HG03457 (cell line): ENCODE measurements at regions not wholly inside any gene's neighbourhood (a gene's known extent, or its start where the extent isn't known, plus 50 kb on each side); places are given as distances from the start of the nearest gene placed in this dataset.

Source experiments
- ATAC-seq: cut with Tn5 transposase; IDR thresholded peaks from one replicate; pipeline ENCODE4 v1.9.1; 2021; ENCODE audit warnings: moderate number of reproducible peaks; ENCODE audit not compliant: unreplicated experiment

GRCh38 chr5:4101189-4101588 is 505.6 kb downstream of the IRX1 start:
- no peak for ATAC-seq

GRCh38 chr5:4104831-4105597 is 509.4 kb downstream of the IRX1 start:
- no peak for ATAC-seq

- no peak for ATAC-seq
Measured at GRCh38 chr5:4108690-4109089, 513.1 kb downstream of the IRX1 start.

- ATAC-seq = no peak
Measured at GRCh38 chr5:4113426-4113825, 517.8 kb downstream of the IRX1 start.

- no peak for ATAC-seq
Measured at GRCh38 chr5:4113905-4114304, 518.3 kb downstream of the IRX1 start.

GRCh38 chr5:4114452-4114851 is 518.8 kb downstream of the IRX1 start:
- ATAC-seq = no peak

- no peak for ATAC-seq
Measured at GRCh38 chr5:4116834-4117233, 521.2 kb downstream of the IRX1 start.

GRCh38 chr5:4124221-4124970 is 528.8 kb downstream of the IRX1 start:
- no peak for ATAC-seq

GRCh38 chr5:4128994-4129393 is 533.4 kb downstream of the IRX1 start:
- ATAC-seq = no peak

GRCh38 chr5:4129523-4129922 is 533.9 kb downstream of the IRX1 start:
- ATAC-seq = no peak

- ATAC-seq = no peak
Measured at GRCh38 chr5:4130819-4131218, 535.2 kb downstream of the IRX1 start.

- ATAC-seq = no peak
Measured at GRCh38 chr5:4137781-4138180, 542.1 kb downstream of the IRX1 start.

GRCh38 chr5:4142842-4143241 is 547.2 kb downstream of the IRX1 start:
- ATAC-seq = no peak

- no peak for ATAC-seq
Measured at GRCh38 chr5:4144411-4145007, 548.9 kb downstream of the IRX1 start.

- ATAC-seq = no peak
Measured at GRCh38 chr5:4145511-4145910, 549.9 kb downstream of the IRX1 start.

GRCh38 chr5:4148009-4148408 is 552.4 kb downstream of the IRX1 start:
- ATAC-seq = no peak

GRCh38 chr5:4150067-4150466 is 554.4 kb downstream of the IRX1 start:
- ATAC-seq = no peak

- ATAC-seq = no peak
Measured at GRCh38 chr5:4156153-4156552, 560.5 kb downstream of the IRX1 start.

- no peak for ATAC-seq
Measured at GRCh38 chr5:4156889-4157288, 561.3 kb downstream of the IRX1 start.

- no peak for ATAC-seq
Measured at GRCh38 chr5:4158750-4159447, 563.3 kb downstream of the IRX1 start.

- no peak for ATAC-seq
Measured at GRCh38 chr5:4159681-4160080, 564.0 kb downstream of the IRX1 start.
